ENCODE measurements at regions not wholly inside any gene's neighbourhood (a gene's known extent, or its start where the extent isn't known, plus 50 kb on each side); places are given as distances from the start of the nearest gene placed in this dataset.
A peak's percentile ranks its signal among the peaks of the same experiment; 100 is the strongest.

- no peak for DNase-seq
Measured at GRCh38 chr21:35352793-35353192, 303.7 kb upstream of the RUNX1 start.

GRCh38 chr21:35352066-35352770 lies 303.1 kb upstream of the RUNX1 start:
- DNase-seq = no peak

- DNase-seq = no peak
Measured at GRCh38 chr21:35351434-35351833, 302.3 kb upstream of the RUNX1 start.

GRCh38 chr21:35350965-35351364 lies 301.9 kb upstream of the RUNX1 start:
- DNase-seq = no peak

GRCh38 chr21:35349376-35350080 lies 300.4 kb upstream of the RUNX1 start:
- no peak for DNase-seq

GRCh38 chr21:35348686-35349085 lies 299.6 kb upstream of the RUNX1 start:
- DNase-seq = no peak

- no peak for DNase-seq
Measured at GRCh38 chr21:35346697-35347096, 297.6 kb upstream of the RUNX1 start.

GRCh38 chr21:35345954-35346353 lies 296.9 kb upstream of the RUNX1 start:
- no peak for DNase-seq

GRCh38 chr21:35344582-35344981 lies 295.5 kb upstream of the RUNX1 start:
- DNase-seq = no peak

- no peak for DNase-seq
Measured at GRCh38 chr21:35343046-35343819, 294.1 kb upstream of the RUNX1 start.

- DNase-seq = no peak
Measured at GRCh38 chr21:35342440-35342839, 293.3 kb upstream of the RUNX1 start.

GRCh38 chr21:35340273-35340672 lies 291.2 kb upstream of the RUNX1 start:
- peak; percentile 6 for DNase-seq

GRCh38 chr21:35338881-35339632 lies 290.0 kb upstream of the RUNX1 start:
- DNase-seq = no peak

- no peak for DNase-seq
Measured at GRCh38 chr21:35338281-35338680, 289.2 kb upstream of the RUNX1 start.

GRCh38 chr21:35337573-35337972 lies 288.5 kb upstream of the RUNX1 start:
- no peak for DNase-seq

GRCh38 chr21:35336534-35336933 lies 287.4 kb upstream of the RUNX1 start:
- no peak for DNase-seq

- DNase-seq = no peak
Measured at GRCh38 chr21:35335951-35336446, 286.9 kb upstream of the RUNX1 start.

- no peak for DNase-seq
Measured at GRCh38 chr21:35333831-35334618, 284.9 kb upstream of the RUNX1 start.

GRCh38 chr21:35332841-35333426 lies 283.8 kb upstream of the RUNX1 start:
- DNase-seq = no peak

- DNase-seq = no peak
Measured at GRCh38 chr21:35329940-35330660, 281.0 kb upstream of the RUNX1 start.
